CD4-positive, CD25-positive, alpha-beta regulatory T cell (primary cell): ENCODE measurements at regions not wholly inside any gene's neighbourhood (a gene's known extent, or its start where the extent isn't known, plus 50 kb on each side); places are given as distances from the start of the nearest gene placed in this dataset.

Source experiments
- ATAC-seq, 2 donors: fragments of 150-1000 bp; cut with Tn5 transposase; one replicate each; pipeline ENCODE4 v1.10.0; 2021; ENCODE audit warnings: low read depth in 2 of 2, moderate number of reproducible peaks in 2 of 2, moderate library complexity in 1 of 2
- DNase-seq, 3 donors: peaks; one replicate each; pipeline versions ENCODE4 v3.0.0 to v3.0.0-alpha.2; 2012 to 2022; ENCODE audit warnings: mixed read lengths in 1 of 3
- H3K27ac ChIP-seq: one replicate; pipeline ENCODE4 v1.7.0; 2013; ENCODE audit warnings: mild to moderate bottlenecking, low read length; ENCODE audit not compliant: insufficient read depth, poor library complexity, severe bottlenecking
- H3K27me3 ChIP-seq: one replicate; pipeline ENCODE4 v1.7.0; 2013; ENCODE audit warnings: low read length; ENCODE audit not compliant: control insufficient read depth, insufficient read depth
- H3K36me3 ChIP-seq: one replicate; pipeline ENCODE4 v1.7.0; 2013; ENCODE audit warnings: mild to moderate bottlenecking, low read length, moderate library complexity; ENCODE audit not compliant: control insufficient read depth, insufficient read depth
- H3K4me1 ChIP-seq: 2 replicates; pipeline ENCODE4 v1.7.0; 2013; ENCODE audit warnings: mild to moderate bottlenecking, low read length; ENCODE audit not compliant: insufficient read depth, control insufficient read depth, poor library complexity, severe bottlenecking
- H3K4me3 ChIP-seq: one replicate; pipeline ENCODE4 v1.7.0; 2013; ENCODE audit warnings: low read depth, mild to moderate bottlenecking, low read length, moderate library complexity
- H3K9me3 ChIP-seq, 2 experiments: 1 replicate in 1 of 2; 2 replicates in 1 of 2; pipeline ENCODE4 v1.7.0; 2013; ENCODE audit warnings: low read length in 2 of 2, mild to moderate bottlenecking in 1 of 2, moderate library complexity in 1 of 2; ENCODE audit not compliant: control insufficient read depth in 2 of 2
- H3K27ac Mint-ChIP-seq, 3 donors: one replicate each; pipeline ENCODE4 v1.8.0; 2020 to 2022; ENCODE audit warnings: mild to moderate bottlenecking in 3 of 3, mixed read lengths in 3 of 3, moderate library complexity in 2 of 3
- H3K27me3 Mint-ChIP-seq: one replicate; pipeline ENCODE4 v1.8.0; 2022; ENCODE audit warnings: mild to moderate bottlenecking, mixed read lengths
- H3K36me3 Mint-ChIP-seq: one replicate; pipeline ENCODE4 v1.8.0; 2020; ENCODE audit warnings: mixed read lengths
- H3K4me1 Mint-ChIP-seq, 4 donors: one replicate each; pipeline ENCODE4 v1.8.0; 2020 to 2022; ENCODE audit warnings: mixed read lengths in 4 of 4, mild to moderate bottlenecking in 1 of 4
- H3K4me3 Mint-ChIP-seq, 4 donors: one replicate each; pipeline ENCODE4 v1.8.0; 2020 to 2022; ENCODE audit warnings: mild to moderate bottlenecking in 4 of 4, mixed read lengths in 4 of 4, moderate library complexity in 3 of 4
- H3K9me3 Mint-ChIP-seq, 7 donors: one replicate each; pipeline ENCODE4 v1.8.0; 2020 to 2022; ENCODE audit warnings: mixed read lengths in 7 of 7, mild to moderate bottlenecking in 3 of 7, moderate library complexity in 2 of 7

DNA sequence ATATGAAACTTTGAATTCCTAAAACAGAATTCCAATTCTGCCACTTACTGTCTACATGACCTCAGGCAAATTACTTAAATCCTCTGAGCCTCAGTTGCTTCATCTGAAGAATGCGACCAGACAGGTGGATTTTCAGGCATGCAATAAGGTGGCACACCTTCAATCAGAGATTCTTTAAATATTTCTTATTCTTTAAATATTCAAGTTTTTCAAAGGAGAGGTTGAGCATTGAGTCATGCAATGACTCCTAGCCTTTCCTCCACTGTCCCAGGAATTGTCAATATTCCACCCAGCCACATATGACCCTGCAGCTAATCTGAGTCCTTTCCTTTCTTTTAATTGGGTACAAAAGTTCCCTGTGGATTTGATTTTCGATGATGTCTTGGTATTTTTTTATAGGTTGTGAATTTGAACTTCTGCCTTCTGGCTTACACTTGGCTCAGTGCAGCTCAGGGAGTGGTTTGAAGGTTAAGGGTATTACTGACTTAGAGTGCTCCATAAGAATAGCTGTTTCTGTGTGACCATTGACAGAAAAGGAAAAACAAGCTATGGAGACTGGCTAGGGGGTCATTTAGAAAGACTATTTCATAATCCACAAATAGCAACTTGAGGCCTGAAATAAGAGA, 52.2 kb upstream of the PRDX6 start:
- H3K27ac ChIP-seq, result no peak overlapping the region
- no peaks in the 10 kb centered on the region for H3K27me3 Mint-ChIP-seq
- H3K27ac Mint-ChIP-seq, result no peak overlapping the region
- no peaks in the 10 kb centered on the region for H3K27me3 ChIP-seq
- no peaks in the 10 kb centered on the region for H3K9me3 Mint-ChIP-seq
- ATAC-seq, result no peak
- no peak overlapping the region for H3K4me3 Mint-ChIP-seq
- H3K4me1 ChIP-seq, result peaks cover 10% of the 10 kb centered on the region
- H3K36me3 Mint-ChIP-seq, result peaks cover 14% of the 10 kb centered on the region
- DNase-seq, result no peak
- peaks cover 7 to 22% (median 14%) of the 10 kb centered on the region in 4 donors for H3K4me1 Mint-ChIP-seq
- H3K4me3 ChIP-seq, result no peak overlapping the region
- no peaks in the 10 kb centered on the region for H3K9me3 ChIP-seq
- no peaks in the 10 kb centered on the region for H3K36me3 ChIP-seq

DNA sequence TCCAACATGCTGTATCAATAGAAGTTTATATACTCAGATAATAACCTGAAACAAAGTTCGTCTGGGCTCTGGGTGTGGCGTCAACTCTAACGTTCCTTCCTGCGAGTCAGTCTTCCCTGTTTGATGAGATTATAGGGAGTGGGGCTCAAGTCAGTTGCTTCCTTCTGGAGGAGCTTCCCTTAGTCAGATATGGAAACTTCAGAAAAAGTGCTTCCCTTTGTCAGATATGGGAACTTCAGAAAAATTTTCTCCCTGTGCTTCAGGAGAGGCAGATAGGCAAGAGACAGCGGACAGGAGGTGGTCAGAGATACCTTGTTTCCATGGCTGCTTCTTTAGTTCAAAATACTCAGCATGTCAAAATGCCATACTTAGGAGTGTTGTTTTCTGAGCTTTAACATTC, 51.1 kb upstream of the PRDX6 start:
- Mint-ChIP-seq H3K4me1 (peaks cover 10 to 24% (median 18%) of the 10 kb centered on the region in 4 donors), H3K4me3 (no peak overlapping the region), H3K9me3 (no peaks in the 10 kb centered on the region), H3K27me3 (no peaks in the 10 kb centered on the region), H3K36me3 (peaks cover 10% of the 10 kb centered on the region), H3K27ac (no peak overlapping the region)
- no peaks in the 10 kb centered on the region for H3K9me3 ChIP-seq
- DNase-seq, result no peak
- H3K4me3 ChIP-seq, result no peak overlapping the region
- ATAC-seq, result no peak
- no peaks in the 10 kb centered on the region for H3K36me3 ChIP-seq
- no peak overlapping the region for H3K27ac ChIP-seq
- no peaks in the 10 kb centered on the region for H3K27me3 ChIP-seq
- H3K4me1 ChIP-seq, result peaks cover 12% of the 10 kb centered on the region

GRCh38 chr1:173427146-173428054, 49.7 kb upstream of the PRDX6 start:
- H3K4me3 ChIP-seq, result no peak overlapping the region
- H3K27me3 ChIP-seq, result no peaks in the 10 kb centered on the region
- H3K4me1 ChIP-seq, result peaks cover 16% of the 10 kb centered on the region
- H3K36me3 ChIP-seq, result no peaks in the 10 kb centered on the region
- no peak for ATAC-seq
- H3K27ac ChIP-seq, result no peak overlapping the region
- Mint-ChIP-seq H3K27ac (no peak overlapping the region), H3K4me3 (no peak overlapping the region), H3K4me1 (peaks cover 14 to 27% (median 21%) of the 10 kb centered on the region in 4 donors), H3K9me3 (no peaks in the 10 kb centered on the region), H3K36me3 (peaks cover 10% of the 10 kb centered on the region), H3K27me3 (no peaks in the 10 kb centered on the region)
- no peaks in the 10 kb centered on the region for H3K9me3 ChIP-seq
- no peak for DNase-seq
